Karpas-422 (cell line): ENCODE measurements at regions not wholly inside any gene's neighbourhood (a gene's known extent, or its start where the extent isn't known, plus 50 kb on each side); places are given as distances from the start of the nearest gene placed in this dataset.

ENCODE experiments used
- DNase-seq: peaks from one replicate; pipeline ENCODE4 v3.0.0-alpha.2; 2015
- H2AFZ ChIP-seq: fragments of 200-600 bp; sonication (generic); 2 replicates; pipeline ENCODE4 v1.6.1; 2014; ENCODE audit warnings: antibody characterized with exemption, low read length, mixed read lengths
- H3K27ac ChIP-seq: fragments of 200-600 bp; sonication (generic); 2 replicates; pipeline ENCODE4 v1.5.1; 2014; ENCODE audit warnings: mild to moderate bottlenecking, low read length, moderate library complexity
- H3K27me3 ChIP-seq: fragments of 200-600 bp; sonication (generic); 2 replicates; pipeline ENCODE4 v1.6.1; 2014; ENCODE audit warnings: low read length, mixed read lengths
- H3K36me3 ChIP-seq: fragments of 200-600 bp; sonication (generic); 2 replicates; pipeline ENCODE4 v1.6.1; 2014; ENCODE audit warnings: low read length, mixed read lengths; ENCODE audit not compliant: insufficient read depth
- H3K4me1 ChIP-seq: fragments of 200-600 bp; sonication (generic); 2 replicates; pipeline ENCODE4 v1.6.1; 2014; ENCODE audit warnings: mild to moderate bottlenecking, low read length, mixed read lengths
- H3K4me2 ChIP-seq: fragments of 200-600 bp; sonication (generic); 2 replicates; pipeline ENCODE4 v1.6.1; 2014; ENCODE audit warnings: low read length, low read depth, mild to moderate bottlenecking; ENCODE audit not compliant: poor library complexity, severe bottlenecking
- H3K4me3 ChIP-seq: fragments of 200-600 bp; sonication (generic); 2 replicates; pipeline ENCODE4 v1.5.1; 2014; ENCODE audit warnings: mild to moderate bottlenecking, antibody characterized with exemption, low read length, mixed read lengths
- H3K79me2 ChIP-seq: fragments of 200-600 bp; sonication (generic); 2 replicates; pipeline ENCODE4 v1.6.1; 2014; ENCODE audit warnings: mild to moderate bottlenecking, low read length, mixed read lengths
- H3K9ac ChIP-seq: fragments of 200-600 bp; sonication (generic); 2 replicates; pipeline ENCODE4 v1.6.0; 2014; ENCODE audit warnings: low read length
- H3K9me2 ChIP-seq: fragments of 200-600 bp; sonication (generic), shearing (Covaris generic); replicated peaks from 2 replicates; pipeline ENCODE4 v1.6.0; 2014; ENCODE audit warnings: mild to moderate bottlenecking, low read length, moderate library complexity; ENCODE audit not compliant: insufficient read depth
- H3K9me3 ChIP-seq: fragments of 300-700, 200-600 bp; sonication (generic); 2 replicates; pipeline ENCODE4 v1.6.1; 2014; ENCODE audit warnings: low read length, mixed read lengths
- H4K20me1 ChIP-seq: fragments of 200-600 bp; sonication (generic); 2 replicates; pipeline ENCODE4 v1.6.1; 2014; ENCODE audit warnings: mild to moderate bottlenecking, antibody characterized with exemption, low read length, low read depth; ENCODE audit not compliant: insufficient read depth

GRCh38 chr6:21478883-21479539 is 114.5 kb upstream of the SOX4 start:
- no peak overlapping the region for H3K27ac ChIP-seq
- H3K4me3 ChIP-seq = no peak overlapping the region
- H3K9ac ChIP-seq = no peak overlapping the region
- H2AFZ ChIP-seq = no peak overlapping the region
- peak overlapping the region; percentile 23 for H3K4me2 ChIP-seq
- H3K79me2 ChIP-seq = no peaks in the 10 kb centered on the region
- H3K36me3 ChIP-seq = no peaks in the 10 kb centered on the region
- no peaks in the 10 kb centered on the region for H3K9me2 ChIP-seq
- no peaks in the 10 kb centered on the region for H3K9me3 ChIP-seq
- peaks cover 6% of the 10 kb centered on the region for H3K4me1 ChIP-seq
- H3K27me3 ChIP-seq = no peaks in the 10 kb centered on the region
- DNase-seq = peak; percentile 41
- no peaks in the 10 kb centered on the region for H4K20me1 ChIP-seq

- no peak overlapping the region for H3K4me3 ChIP-seq
- H3K36me3 ChIP-seq = no peaks in the 10 kb centered on the region
Measured at GRCh38 chr6:21486115-21486514, 107.4 kb upstream of the SOX4 start.

GRCh38 chr6:21489826-21490225 is 103.7 kb upstream of the SOX4 start:
- H2AFZ ChIP-seq = no peak overlapping the region
- no peaks in the 10 kb centered on the region for H3K27me3 ChIP-seq
- H3K79me2 ChIP-seq = no peaks in the 10 kb centered on the region
- no peak overlapping the region for H3K4me2 ChIP-seq
- no peaks in the 10 kb centered on the region for H3K36me3 ChIP-seq
- H3K9ac ChIP-seq = no peak overlapping the region
- H4K20me1 ChIP-seq = no peaks in the 10 kb centered on the region
- no peaks in the 10 kb centered on the region for H3K9me2 ChIP-seq
- no peak for DNase-seq
- H3K4me3 ChIP-seq = no peak overlapping the region
- no peaks in the 10 kb centered on the region for H3K4me1 ChIP-seq
- H3K9me3 ChIP-seq = no peaks in the 10 kb centered on the region
- H3K27ac ChIP-seq = no peak overlapping the region

More at GRCh38 chr6:21486115-21486514, 107.4 kb upstream of the SOX4 start:
- H3K9ac ChIP-seq = no peak overlapping the region
- H3K9me3 ChIP-seq = no peaks in the 10 kb centered on the region
- no peak for DNase-seq
- no peaks in the 10 kb centered on the region for H3K4me1 ChIP-seq
- no peak overlapping the region for H2AFZ ChIP-seq
- H3K79me2 ChIP-seq = no peaks in the 10 kb centered on the region
- no peak overlapping the region for H3K27ac ChIP-seq
- H3K9me2 ChIP-seq = no peaks in the 10 kb centered on the region
- no peaks in the 10 kb centered on the region for H3K27me3 ChIP-seq
- no peaks in the 10 kb centered on the region for H4K20me1 ChIP-seq
- H3K4me2 ChIP-seq = no peak overlapping the region

GRCh38 chr6:21491955-21492354 is 101.6 kb upstream of the SOX4 start:
- Histone ChIP-seq H3K9me3 (no peaks in the 10 kb centered on the region), H3K4me3 (no peak overlapping the region), H2AFZ (no peak overlapping the region), H4K20me1 (no peaks in the 10 kb centered on the region), H3K4me1 (no peaks in the 10 kb centered on the region), H3K27ac (no peak overlapping the region), H3K9ac (no peak overlapping the region), H3K4me2 (no peak overlapping the region), H3K79me2 (no peaks in the 10 kb centered on the region), H3K36me3 (no peaks in the 10 kb centered on the region), H3K9me2 (no peaks in the 10 kb centered on the region), H3K27me3 (no peaks in the 10 kb centered on the region)
- no peak for DNase-seq

- Histone ChIP-seq H3K4me3 (no peak overlapping the region), H3K9ac (no peak overlapping the region), H3K9me2 (no peaks in the 10 kb centered on the region), H3K4me2 (no peak overlapping the region), H4K20me1 (no peaks in the 10 kb centered on the region), H2AFZ (no peak overlapping the region), H3K27ac (no peak overlapping the region), H3K79me2 (no peaks in the 10 kb centered on the region), H3K27me3 (no peaks in the 10 kb centered on the region), H3K4me1 (no peaks in the 10 kb centered on the region), H3K36me3 (no peaks in the 10 kb centered on the region), H3K9me3 (no peaks in the 10 kb centered on the region)
- no peak for DNase-seq
Measured at GRCh38 chr6:21494505-21494904, 99.0 kb upstream of the SOX4 start.

GRCh38 chr6:21496196-21496595 is 97.4 kb upstream of the SOX4 start:
- Histone ChIP-seq H3K4me1 (no peaks in the 10 kb centered on the region), H2AFZ (no peak overlapping the region)
- no peak for DNase-seq

GRCh38 chr6:21496706-21497105 is 96.8 kb upstream of the SOX4 start:
- no peaks in the 10 kb centered on the region for H3K9me2 ChIP-seq
- H4K20me1 ChIP-seq = no peaks in the 10 kb centered on the region
- DNase-seq = no peak
- no peak overlapping the region for H3K9ac ChIP-seq
- no peaks in the 10 kb centered on the region for H3K9me3 ChIP-seq
- H3K36me3 ChIP-seq = no peaks in the 10 kb centered on the region
- no peaks in the 10 kb centered on the region for H3K4me1 ChIP-seq
- H3K4me2 ChIP-seq = no peak overlapping the region
- H2AFZ ChIP-seq = no peak overlapping the region
- no peak overlapping the region for H3K27ac ChIP-seq
- no peak overlapping the region for H3K4me3 ChIP-seq
- no peaks in the 10 kb centered on the region for H3K27me3 ChIP-seq
- no peaks in the 10 kb centered on the region for H3K79me2 ChIP-seq

More at GRCh38 chr6:21496196-21496595, 97.4 kb upstream of the SOX4 start:
- no peaks in the 10 kb centered on the region for H3K9me3 ChIP-seq
- no peaks in the 10 kb centered on the region for H4K20me1 ChIP-seq
- H3K79me2 ChIP-seq = no peaks in the 10 kb centered on the region
- H3K4me3 ChIP-seq = no peak overlapping the region
- no peaks in the 10 kb centered on the region for H3K36me3 ChIP-seq
- H3K27me3 ChIP-seq = no peaks in the 10 kb centered on the region
- H3K27ac ChIP-seq = no peak overlapping the region
- H3K9me2 ChIP-seq = no peaks in the 10 kb centered on the region
- H3K9ac ChIP-seq = no peak overlapping the region
- H3K4me2 ChIP-seq = no peak overlapping the region

- Histone ChIP-seq H3K4me2 (no peak overlapping the region), H3K9me2 (no peaks in the 10 kb centered on the region), H3K79me2 (no peaks in the 10 kb centered on the region), H4K20me1 (no peaks in the 10 kb centered on the region), H3K4me1 (no peaks in the 10 kb centered on the region), H3K9ac (no peak overlapping the region), H3K36me3 (no peaks in the 10 kb centered on the region), H3K4me3 (no peak overlapping the region), H2AFZ (no peak overlapping the region), H3K27ac (no peak overlapping the region), H3K27me3 (no peaks in the 10 kb centered on the region), H3K9me3 (no peaks in the 10 kb centered on the region)
- no peak for DNase-seq
Measured at GRCh38 chr6:21500314-21501020, 93.1 kb upstream of the SOX4 start.
